Panc1 (cell line): ENCODE measurements at regions not wholly inside any gene's neighbourhood (a gene's known extent, or its start where the extent isn't known, plus 50 kb on each side); places are given as distances from the start of the nearest gene placed in this dataset.

Experiments used
- ATAC-seq: fragments of 200-7000 bp; cut with Tn5 transposase; 2 replicates; pipeline ENCODE4 v1.9.1; 2020; ENCODE audit warnings: mild to moderate bottlenecking, moderate library complexity
- BruUV-seq: library from RNA; stranded (reverse); fragments of 400-500 nt; replicated peaks from 2 replicates; lab custom pipeline; 2021; lab: Mats Ljungman, UMichigan
- CTCF ChIA-PET: fragments of 300-600 bp; sonication (Branson Sonifier 250); formaldehyde crosslinking; loops from one replicate; lab custom pipeline; 2022; ENCODE audit warnings: antibody characterized with exemption; lab: Charles Lee
- POLR2A ChIA-PET: fragments of 300-600 bp; sonication (Branson Sonifier 250); formaldehyde crosslinking; loops from one replicate; lab custom pipeline; 2022; ENCODE audit warnings: antibody characterized with exemption; lab: Charles Lee
- DNase-seq: peaks from one replicate; pipeline ENCODE4 v3.0.0-alpha.2; 2010; ENCODE audit warnings: low read depth, low spot score
- H3K27ac ChIP-seq: 2 replicates; pipeline ENCODE4 v1.5.1; 2011; ENCODE audit warnings: mild to moderate bottlenecking, low read length, inconsistent platforms
- H3K27me3 ChIP-seq: fragments of 200-500 bp; sonication (Bioruptor generic); 2 replicates; pipeline ENCODE4 v1.6.0; 2014; ENCODE audit warnings: low read length, inconsistent platforms; ENCODE audit not compliant: control insufficient read depth, insufficient read depth
- H3K36me3 ChIP-seq: fragments of 200-500 bp; sonication (Bioruptor generic); 2 replicates; pipeline ENCODE4 v1.5.1; 2014; ENCODE audit warnings: inconsistent platforms, mild to moderate bottlenecking, low read length, moderate library complexity; ENCODE audit not compliant: control insufficient read depth, insufficient read depth
- H3K4me1 ChIP-seq: 2 replicates; pipeline ENCODE4 v1.5.1; 2011; ENCODE audit warnings: inconsistent platforms, mild to moderate bottlenecking, low read length, moderate library complexity; ENCODE audit not compliant: control insufficient read depth, insufficient read depth
- H3K4me3 ChIP-seq, 2 experiments: 2 replicates each; pipeline ENCODE4 v1.5.1; 2011 to 2012; ENCODE audit warnings: low read depth in 2 of 2, low read length in 2 of 2, mild to moderate bottlenecking in 2 of 2, inconsistent platforms in 1 of 2, moderate library complexity in 1 of 2
- H3K9me3 ChIP-seq: fragments of 200-500 bp; sonication (Bioruptor generic); 2 replicates; pipeline ENCODE4 v1.5.1; 2014; ENCODE audit warnings: low read depth, mild to moderate bottlenecking, inconsistent platforms, low read length, moderate library complexity; ENCODE audit not compliant: control insufficient read depth, insufficient read depth
- POLR2AphosphoS5 ChIP-seq: IDR thresholded peaks from 2 replicates; pipeline ENCODE4 v1.6.1; 2012; ENCODE audit warnings: mild to moderate bottlenecking, low read depth, low read length, moderate library complexity
- SIN3A ChIP-seq: IDR thresholded peaks from 2 replicates; pipeline ENCODE4 v1.6.1; 2012; ENCODE audit warnings: low read depth, mild to moderate bottlenecking, low read length, moderate library complexity, borderline replicate concordance; ENCODE audit not compliant: insufficient read depth
- TCF7L2 ChIP-seq: IDR thresholded peaks from 2 replicates; pipeline ENCODE4 v1.6.1; 2011; ENCODE audit warnings: mild to moderate bottlenecking, low read depth, low read length, inconsistent platforms
- in situ Hi-C: cut with HindIII; loops from 2 replicates; pipeline ENCODE4 v1.10.0; 2016; ENCODE audit warnings: low sequenced_read_pairs, low pct_unique_long_range_greater_than_20kb
- intact Hi-C: fragments of 100-400 bp; cut with micrococcal nuclease; formaldehyde crosslinking; loops from one replicate; pipeline ENCODE4 v1.10.0; 2022; ENCODE audit not compliant: unreplicated experiment
- TF ChIP-seq, protein P1 (sequence below), 2 experiments: IDR thresholded peaks; 2 replicates each; pipeline ENCODE4 v1.6.1; 2011 to 2012; ENCODE audit warnings: low read depth in 2 of 2, control low read depth in 1 of 2, low read length in 1 of 2, mild to moderate bottlenecking in 1 of 2, moderate library complexity in 1 of 2; ENCODE audit not compliant: insufficient read depth in 1 of 2
- TF ChIP-seq, protein P2 (sequence below): fragments of 450-650 bp; IDR thresholded peaks from 2 replicates; pipeline ENCODE4 v1.5.1; 2017; ENCODE audit warnings: mild to moderate bottlenecking

DNA sequence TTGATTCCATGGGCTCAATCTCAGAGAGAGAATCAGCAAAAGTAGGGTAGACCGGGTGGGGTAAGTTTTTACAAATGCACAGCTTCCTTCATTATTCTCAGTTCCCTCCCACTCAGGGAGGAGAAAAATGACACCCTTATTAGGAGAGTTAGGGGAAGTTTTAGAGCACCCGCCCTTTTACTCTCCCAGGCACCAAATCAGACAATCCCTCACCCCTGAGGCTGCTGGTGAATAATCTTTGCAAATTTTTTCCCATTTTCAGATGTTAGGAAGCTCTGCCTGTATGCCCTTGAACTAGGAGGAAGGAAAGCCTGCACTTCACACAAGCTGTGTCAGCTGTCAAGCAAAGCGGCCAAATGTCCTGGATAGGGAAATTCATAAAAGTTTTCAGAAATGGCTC lies 834.9 kb downstream of the GRID1 start:
- ChIA-PET POLR2A (no interaction called here), CTCF (no interaction called here)
- BruUV-seq, result no TSS peak
- Histone ChIP-seq H3K9me3 (no peaks in the 10 kb centered on the region), H3K27ac (no peak overlapping the region), H3K4me1 (no peaks in the 10 kb centered on the region), H3K27me3 (no peaks in the 10 kb centered on the region), H3K36me3 (no peaks in the 10 kb centered on the region), H3K4me3 (no peak overlapping the region)
- DNase-seq (no peak), ATAC-seq (no peak)
- intact Hi-C loops, result no loop called here
- TF ChIP-seq SIN3A (no peak), POLR2AphosphoS5 (no peak), TCF7L2 (no peak)
- TF ChIP-seq, protein P1, sequence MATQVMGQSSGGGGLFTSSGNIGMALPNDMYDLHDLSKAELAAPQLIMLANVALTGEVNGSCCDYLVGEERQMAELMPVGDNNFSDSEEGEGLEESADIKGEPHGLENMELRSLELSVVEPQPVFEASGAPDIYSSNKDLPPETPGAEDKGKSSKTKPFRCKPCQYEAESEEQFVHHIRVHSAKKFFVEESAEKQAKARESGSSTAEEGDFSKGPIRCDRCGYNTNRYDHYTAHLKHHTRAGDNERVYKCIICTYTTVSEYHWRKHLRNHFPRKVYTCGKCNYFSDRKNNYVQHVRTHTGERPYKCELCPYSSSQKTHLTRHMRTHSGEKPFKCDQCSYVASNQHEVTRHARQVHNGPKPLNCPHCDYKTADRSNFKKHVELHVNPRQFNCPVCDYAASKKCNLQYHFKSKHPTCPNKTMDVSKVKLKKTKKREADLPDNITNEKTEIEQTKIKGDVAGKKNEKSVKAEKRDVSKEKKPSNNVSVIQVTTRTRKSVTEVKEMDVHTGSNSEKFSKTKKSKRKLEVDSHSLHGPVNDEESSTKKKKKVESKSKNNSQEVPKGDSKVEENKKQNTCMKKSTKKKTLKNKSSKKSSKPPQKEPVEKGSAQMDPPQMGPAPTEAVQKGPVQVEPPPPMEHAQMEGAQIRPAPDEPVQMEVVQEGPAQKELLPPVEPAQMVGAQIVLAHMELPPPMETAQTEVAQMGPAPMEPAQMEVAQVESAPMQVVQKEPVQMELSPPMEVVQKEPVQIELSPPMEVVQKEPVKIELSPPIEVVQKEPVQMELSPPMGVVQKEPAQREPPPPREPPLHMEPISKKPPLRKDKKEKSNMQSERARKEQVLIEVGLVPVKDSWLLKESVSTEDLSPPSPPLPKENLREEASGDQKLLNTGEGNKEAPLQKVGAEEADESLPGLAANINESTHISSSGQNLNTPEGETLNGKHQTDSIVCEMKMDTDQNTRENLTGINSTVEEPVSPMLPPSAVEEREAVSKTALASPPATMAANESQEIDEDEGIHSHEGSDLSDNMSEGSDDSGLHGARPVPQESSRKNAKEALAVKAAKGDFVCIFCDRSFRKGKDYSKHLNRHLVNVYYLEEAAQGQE (IDR thresholded peaks at IDR 0.05; ENCODE audit: insufficient read depth in 1 of 2, low read depth in 2 of 2, low read length in 1 of 2), result no peak
- TF ChIP-seq, protein P2, sequence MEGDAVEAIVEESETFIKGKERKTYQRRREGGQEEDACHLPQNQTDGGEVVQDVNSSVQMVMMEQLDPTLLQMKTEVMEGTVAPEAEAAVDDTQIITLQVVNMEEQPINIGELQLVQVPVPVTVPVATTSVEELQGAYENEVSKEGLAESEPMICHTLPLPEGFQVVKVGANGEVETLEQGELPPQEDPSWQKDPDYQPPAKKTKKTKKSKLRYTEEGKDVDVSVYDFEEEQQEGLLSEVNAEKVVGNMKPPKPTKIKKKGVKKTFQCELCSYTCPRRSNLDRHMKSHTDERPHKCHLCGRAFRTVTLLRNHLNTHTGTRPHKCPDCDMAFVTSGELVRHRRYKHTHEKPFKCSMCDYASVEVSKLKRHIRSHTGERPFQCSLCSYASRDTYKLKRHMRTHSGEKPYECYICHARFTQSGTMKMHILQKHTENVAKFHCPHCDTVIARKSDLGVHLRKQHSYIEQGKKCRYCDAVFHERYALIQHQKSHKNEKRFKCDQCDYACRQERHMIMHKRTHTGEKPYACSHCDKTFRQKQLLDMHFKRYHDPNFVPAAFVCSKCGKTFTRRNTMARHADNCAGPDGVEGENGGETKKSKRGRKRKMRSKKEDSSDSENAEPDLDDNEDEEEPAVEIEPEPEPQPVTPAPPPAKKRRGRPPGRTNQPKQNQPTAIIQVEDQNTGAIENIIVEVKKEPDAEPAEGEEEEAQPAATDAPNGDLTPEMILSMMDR, result no peak
- in situ Hi-C loops, result no loop called here

DNA sequence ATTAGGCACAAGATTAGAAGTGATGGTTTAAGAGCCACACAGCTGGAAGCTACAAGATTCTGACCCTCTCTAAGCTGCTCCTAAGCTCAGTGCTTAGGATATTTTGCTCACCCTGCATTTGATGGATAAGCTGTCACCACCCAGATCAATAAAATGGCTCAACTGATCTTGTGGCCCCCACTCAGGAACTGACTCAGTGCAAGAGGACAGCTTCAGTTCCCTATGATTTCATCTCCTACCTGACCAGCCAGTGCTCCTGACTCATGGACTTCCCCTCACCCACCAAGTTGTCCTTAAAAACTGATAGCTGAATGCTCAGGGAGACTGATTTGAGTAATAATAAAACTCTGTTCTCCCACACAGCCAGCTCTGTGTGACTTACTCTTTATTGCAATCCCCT lies 833.8 kb downstream of the GRID1 start:
- no TSS peak for BruUV-seq
- no peak overlapping the region for H3K4me3 ChIP-seq
- in situ Hi-C loops, result no loop called here

More for the DNA sequence above, 833.8 kb downstream of the GRID1 start:
- Histone ChIP-seq H3K27me3 (no peaks in the 10 kb centered on the region), H3K4me1 (no peaks in the 10 kb centered on the region), H3K36me3 (no peaks in the 10 kb centered on the region), H3K9me3 (no peaks in the 10 kb centered on the region), H3K27ac (no peak overlapping the region)
- ChIA-PET CTCF (no interaction called here), POLR2A (no interaction called here)
- ATAC-seq, result no peak
- intact Hi-C loops, result no loop called here
- DNase-seq, result no peak
- TF ChIP-seq, protein P1 (IDR thresholded peaks at IDR 0.05; ENCODE audit: insufficient read depth in 1 of 2, low read depth in 2 of 2, low read length in 1 of 2), result no peak
- TF ChIP-seq TCF7L2, result no peak
- TF ChIP-seq POLR2AphosphoS5, result no peak
- TF ChIP-seq, protein P2, result no peak
- no peak for TF ChIP-seq SIN3A
